Kidney epithelial cell (primary cell): ENCODE measurements at regions not wholly inside any gene's neighbourhood (a gene's known extent, or its start where the extent isn't known, plus 50 kb on each side); places are given as distances from the start of the nearest gene placed in this dataset.

Source experiments
- DNase-seq: peaks from one replicate; pipeline ENCODE4 v3.0.0-alpha.2; 2010; ENCODE audit warnings: low read depth
- H3K27me3 ChIP-seq: 2 replicates; pipeline ENCODE4 v1.6.0; 2011; ENCODE audit warnings: low read length; ENCODE audit not compliant: control insufficient read depth, insufficient read depth
- H3K36me3 ChIP-seq: 2 replicates; pipeline ENCODE4 v1.5.1; 2011; ENCODE audit warnings: low read length; ENCODE audit not compliant: control insufficient read depth, insufficient read depth
- H3K4me3 ChIP-seq: 2 replicates; pipeline ENCODE4 v1.5.1; 2011; ENCODE audit warnings: low read depth, mild to moderate bottlenecking, control low read depth, low read length
- CTCF ChIP-seq: IDR thresholded peaks from 2 replicates; pipeline ENCODE4 v1.5.1; 2011; ENCODE audit warnings: mild to moderate bottlenecking, moderate library complexity, low read length, control low read depth, inconsistent platforms; ENCODE audit not compliant: insufficient read depth, poor library complexity, severe bottlenecking

GRCh38 chr5:123856766-123857165 is 344.8 kb downstream of the CSNK1G3 start:
- no peak for TF ChIP-seq CTCF
- no peaks in the 10 kb centered on the region for H3K36me3 ChIP-seq
- H3K27me3 ChIP-seq, result no peaks in the 10 kb centered on the region
- no peak for DNase-seq
- H3K4me3 ChIP-seq, result no peak overlapping the region

- Histone ChIP-seq H3K36me3 (no peaks in the 10 kb centered on the region), H3K27me3 (no peaks in the 10 kb centered on the region), H3K4me3 (no peak overlapping the region)
- no peak for TF ChIP-seq CTCF
- peak; percentile 47 for DNase-seq
Observed at GRCh38 chr5:123855609-123856008, 343.6 kb downstream of the CSNK1G3 start.

DNA sequence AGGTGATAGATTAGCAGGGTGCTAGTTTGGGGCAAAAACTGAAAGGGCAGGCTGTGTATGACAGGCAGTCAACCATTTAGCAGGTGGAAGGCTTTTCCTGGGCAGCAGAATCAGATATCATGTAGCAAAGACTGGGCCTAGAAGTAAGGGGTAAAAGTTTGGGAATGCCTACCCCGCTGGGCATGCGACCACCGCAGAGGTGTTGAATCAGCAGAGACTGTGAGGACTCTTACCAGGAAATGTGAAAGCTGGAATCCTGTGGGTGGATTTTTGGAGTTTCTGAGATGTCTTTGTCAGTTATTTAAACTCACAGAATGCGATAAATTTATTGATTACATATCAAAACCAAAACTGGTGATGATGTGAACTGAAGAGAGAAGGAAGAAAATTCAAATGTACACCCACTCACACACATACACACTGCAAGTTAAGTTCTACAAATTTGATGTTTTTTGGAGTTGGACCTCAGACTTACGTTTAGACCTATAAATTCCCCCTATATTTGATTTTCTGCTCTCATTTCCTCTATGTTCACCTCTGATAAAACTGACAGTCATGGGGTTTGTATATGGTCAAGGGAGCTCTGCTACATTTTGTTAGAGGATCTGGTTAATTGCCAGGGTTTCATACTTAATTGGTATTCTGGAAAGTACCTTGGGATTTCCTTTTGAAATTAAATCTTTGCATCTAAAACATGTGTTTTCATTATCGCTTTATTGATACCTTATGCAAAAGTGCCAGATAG is 333.6 kb downstream of the CSNK1G3 start:
- H3K36me3 ChIP-seq, result no peaks in the 10 kb centered on the region
- no peak for DNase-seq
- no peak for TF ChIP-seq CTCF
- no peak overlapping the region for H3K4me3 ChIP-seq
- H3K27me3 ChIP-seq, result no peaks in the 10 kb centered on the region

GRCh38 chr5:123844873-123845272 is 332.9 kb downstream of the CSNK1G3 start:
- no peaks in the 10 kb centered on the region for H3K27me3 ChIP-seq
- no peaks in the 10 kb centered on the region for H3K36me3 ChIP-seq
- DNase-seq, result peak; percentile 18
- no peak overlapping the region for H3K4me3 ChIP-seq
- no peak for TF ChIP-seq CTCF

DNA sequence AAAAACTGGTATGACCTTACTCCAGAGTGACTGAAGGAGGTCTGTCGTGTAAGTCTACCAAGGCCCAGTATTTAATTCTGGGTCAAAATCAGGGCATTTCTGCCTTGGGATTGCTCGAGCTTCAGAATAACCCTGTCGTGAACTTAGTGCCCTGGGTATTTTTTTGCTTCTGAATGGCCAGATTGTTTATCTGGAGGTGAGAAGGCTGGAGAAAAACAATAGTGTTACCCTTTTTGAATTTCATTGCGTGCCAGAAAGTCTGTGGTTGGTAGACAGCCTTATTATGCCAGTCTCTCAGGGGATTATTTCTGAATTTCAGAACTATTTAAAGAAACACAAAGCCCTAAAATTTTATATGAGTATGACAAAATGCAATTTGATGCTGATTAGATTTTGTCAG is 323.4 kb downstream of the CSNK1G3 start:
- Histone ChIP-seq H3K4me3 (no peak overlapping the region), H3K27me3 (no peaks in the 10 kb centered on the region), H3K36me3 (no peaks in the 10 kb centered on the region)
- no peak for TF ChIP-seq CTCF
- DNase-seq, result no peak

- TF ChIP-seq CTCF, result no peak
- H3K4me3 ChIP-seq, result no peak overlapping the region
- no peaks in the 10 kb centered on the region for H3K27me3 ChIP-seq
- no peak for DNase-seq
- no peaks in the 10 kb centered on the region for H3K36me3 ChIP-seq
Observed at GRCh38 chr5:123830575-123830974, 318.6 kb downstream of the CSNK1G3 start.
